ENCODE measurements at regions not wholly inside any gene's neighbourhood (a gene's known extent, or its start where the extent isn't known, plus 50 kb on each side); places are given as distances from the start of the nearest gene placed in this dataset.
"Not testable (repeated sequence)": the region's sequence is repeated elsewhere in the genome, so short reads cannot be mapped to it uniquely, and the experiment has no call there.

DNA sequence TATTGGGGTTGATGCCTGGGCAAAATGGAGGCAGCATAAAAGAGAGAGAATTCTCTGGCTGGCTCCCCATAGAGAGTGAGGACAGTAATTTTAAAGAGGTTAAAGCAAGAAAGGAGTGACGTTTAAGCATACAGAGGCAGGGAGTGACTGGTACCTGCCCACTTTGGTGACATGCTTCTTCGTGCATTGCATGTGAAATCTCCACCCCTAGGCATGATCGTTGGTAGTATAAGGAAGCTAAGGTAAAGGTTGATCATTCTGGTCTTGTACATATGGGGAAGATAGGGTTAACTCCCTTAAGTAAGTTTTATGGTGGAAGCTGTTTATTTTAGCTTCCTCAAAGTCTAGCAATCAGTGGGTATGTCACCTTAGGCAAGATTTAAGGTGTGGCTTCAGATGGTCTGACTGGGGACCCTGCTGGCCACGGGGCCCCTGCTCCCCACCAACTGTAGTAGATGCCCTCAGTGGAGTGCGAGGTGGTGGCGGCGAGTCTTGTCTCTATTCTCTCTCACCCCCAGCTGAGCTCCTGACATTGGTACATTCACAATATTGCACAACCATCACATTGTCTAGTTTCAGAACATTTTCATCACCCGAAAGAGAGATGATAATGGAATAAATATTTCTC, 797.5 kb upstream of the SPRY2 start:
- Histone ChIP-seq H3K27me3 (ENCODE audit: control insufficient read depth, insufficient read depth, low read length) (no peaks in the 10 kb centered on the region), H3K9me3 (ENCODE audit: control insufficient read depth, insufficient read depth, low read length) (no peaks in the 10 kb centered on the region), H3K4me1 (ENCODE audit: control insufficient read depth, insufficient read depth, low read length) (peaks cover 8% of the 10 kb centered on the region), H3K36me3 (ENCODE audit: control insufficient read depth, insufficient read depth, low read length) (no peaks in the 10 kb centered on the region), H3K9ac (ENCODE audit: low read depth, low read length) (no peak overlapping the region), H3K4me3 (ENCODE audit: low read depth, low read length) (no peak overlapping the region)

DNA sequence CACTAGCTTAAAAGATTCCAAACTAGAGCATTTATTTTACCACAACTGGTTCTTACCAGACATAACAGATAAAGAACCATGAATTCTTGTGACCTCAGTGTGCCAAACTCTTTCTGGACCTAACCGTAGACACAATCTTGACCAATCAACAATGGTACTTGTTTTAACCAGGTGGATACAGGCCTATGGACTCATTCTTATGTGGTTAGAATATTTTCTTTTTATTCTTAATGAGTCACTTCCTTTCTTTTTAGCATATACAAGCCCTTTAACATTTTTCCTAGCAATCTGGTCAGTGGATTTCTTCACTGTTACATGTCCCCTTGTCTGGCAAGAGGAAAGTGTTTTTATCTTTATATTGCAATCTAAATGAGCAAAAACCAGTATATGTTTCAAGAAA, 792.1 kb upstream of the SPRY2 start:
- no peaks in the 10 kb centered on the region for H3K36me3 ChIP-seq (ENCODE audit: control insufficient read depth, insufficient read depth, low read length)
- H3K9ac ChIP-seq (ENCODE audit: low read depth, low read length): no peak overlapping the region
- H3K27me3 ChIP-seq (ENCODE audit: control insufficient read depth, insufficient read depth, low read length): no peaks in the 10 kb centered on the region
- no peaks in the 10 kb centered on the region for H3K9me3 ChIP-seq (ENCODE audit: control insufficient read depth, insufficient read depth, low read length)
- no peak overlapping the region for H3K4me3 ChIP-seq (ENCODE audit: low read depth, low read length)
- H3K4me1 ChIP-seq (ENCODE audit: control insufficient read depth, insufficient read depth, low read length): no peaks in the 10 kb centered on the region

DNA sequence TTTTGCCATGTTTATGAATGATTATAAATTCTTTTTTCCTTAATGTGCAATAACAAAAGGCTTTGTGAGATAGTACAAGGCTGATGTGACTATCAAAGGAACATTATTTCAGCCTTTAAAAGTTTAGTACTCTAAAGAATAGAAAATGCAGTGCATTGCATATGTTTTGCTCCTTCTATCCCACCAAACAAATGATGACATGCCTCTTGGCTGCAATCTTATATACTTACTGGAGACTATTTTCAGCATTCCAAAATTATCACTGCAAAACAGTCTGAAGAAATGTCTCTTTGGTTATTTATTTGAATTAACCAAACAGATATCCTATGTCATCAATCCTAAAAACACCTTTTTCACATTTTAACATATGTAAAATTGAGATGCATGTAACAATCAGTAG, 776.5 kb upstream of the SPRY2 start:
- Histone ChIP-seq H3K9me3 (ENCODE audit: control insufficient read depth, insufficient read depth, low read length) (no peaks in the 10 kb centered on the region), H3K4me1 (ENCODE audit: control insufficient read depth, insufficient read depth, low read length) (no peaks in the 10 kb centered on the region), H3K27me3 (ENCODE audit: control insufficient read depth, insufficient read depth, low read length) (no peaks in the 10 kb centered on the region), H3K9ac (ENCODE audit: low read depth, low read length) (no peak overlapping the region), H3K36me3 (ENCODE audit: control insufficient read depth, insufficient read depth, low read length) (no peaks in the 10 kb centered on the region), H3K4me3 (ENCODE audit: low read depth, low read length) (no peak overlapping the region)

DNA sequence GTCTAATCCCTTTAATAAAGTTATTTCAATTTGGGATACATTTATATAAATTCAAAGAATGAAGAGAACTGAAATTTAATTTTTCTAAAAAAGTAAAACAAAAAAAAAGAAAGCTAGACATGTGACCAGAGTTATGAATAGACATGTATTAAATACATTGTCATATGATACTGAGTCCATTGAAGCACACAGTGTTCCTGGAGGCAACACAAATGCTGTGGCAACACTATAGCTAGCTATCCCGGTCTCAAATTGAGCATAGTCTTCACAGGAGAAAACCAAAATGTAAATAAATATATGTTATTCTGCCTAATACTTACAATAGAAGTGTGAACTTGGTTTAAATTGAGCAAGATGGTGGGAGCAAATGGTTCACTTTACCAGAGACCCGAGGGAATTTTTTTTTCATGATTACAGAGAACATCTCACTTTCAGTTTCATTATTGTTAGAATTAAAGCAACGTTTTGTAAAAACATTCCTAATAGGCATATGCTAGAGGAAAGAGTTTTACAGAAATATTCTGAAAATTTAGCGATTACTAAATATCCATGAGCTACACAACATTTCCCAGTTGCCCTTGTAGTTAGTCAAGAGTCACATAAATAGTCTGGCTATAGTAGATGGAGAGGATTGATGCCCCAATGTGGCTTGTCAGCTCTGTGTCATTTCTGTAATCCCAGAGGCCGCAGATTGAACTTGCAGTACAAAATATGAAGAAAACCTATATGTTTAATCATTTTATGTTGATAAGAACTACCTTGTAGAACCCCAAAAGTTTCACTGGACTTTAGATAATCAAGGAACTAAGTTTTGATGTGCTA, 775.7 kb upstream of the SPRY2 start:
- Histone ChIP-seq H3K4me1 (ENCODE audit: control insufficient read depth, insufficient read depth, low read length) (no peaks in the 10 kb centered on the region), H3K4me3 (ENCODE audit: low read depth, low read length) (no peak overlapping the region), H3K27me3 (ENCODE audit: control insufficient read depth, insufficient read depth, low read length) (no peaks in the 10 kb centered on the region), H3K9me3 (ENCODE audit: control insufficient read depth, insufficient read depth, low read length) (no peaks in the 10 kb centered on the region), H3K9ac (ENCODE audit: low read depth, low read length) (no peak overlapping the region), H3K36me3 (ENCODE audit: control insufficient read depth, insufficient read depth, low read length) (no peaks in the 10 kb centered on the region)

DNA sequence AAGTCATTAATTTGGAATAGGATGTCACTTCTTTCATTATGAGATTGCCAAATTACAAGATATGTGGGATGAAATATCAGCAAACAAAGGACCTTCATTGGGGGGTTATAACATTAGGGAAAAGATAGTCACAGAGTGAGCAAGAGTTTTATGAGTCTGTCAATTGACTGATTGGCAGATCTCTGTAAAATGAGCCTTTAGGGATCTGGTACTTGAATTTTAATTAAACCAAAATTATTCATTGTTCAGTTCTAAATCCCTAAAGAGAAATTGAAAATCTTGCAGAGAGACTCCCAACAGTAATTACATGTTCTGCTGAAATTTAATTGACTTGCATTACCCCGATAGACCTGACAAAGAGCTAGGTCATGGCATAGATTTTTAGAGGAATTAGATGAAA, 768.1 kb upstream of the SPRY2 start:
- H3K9me3 ChIP-seq (ENCODE audit: control insufficient read depth, insufficient read depth, low read length): no peaks in the 10 kb centered on the region
- H3K4me1 ChIP-seq (ENCODE audit: control insufficient read depth, insufficient read depth, low read length): no peaks in the 10 kb centered on the region
- no peak overlapping the region for H3K4me3 ChIP-seq (ENCODE audit: low read depth, low read length)
- no peak overlapping the region for H3K9ac ChIP-seq (ENCODE audit: low read depth, low read length)
- H3K36me3 ChIP-seq (ENCODE audit: control insufficient read depth, insufficient read depth, low read length): no peaks in the 10 kb centered on the region
- no peaks in the 10 kb centered on the region for H3K27me3 ChIP-seq (ENCODE audit: control insufficient read depth, insufficient read depth, low read length)

DNA sequence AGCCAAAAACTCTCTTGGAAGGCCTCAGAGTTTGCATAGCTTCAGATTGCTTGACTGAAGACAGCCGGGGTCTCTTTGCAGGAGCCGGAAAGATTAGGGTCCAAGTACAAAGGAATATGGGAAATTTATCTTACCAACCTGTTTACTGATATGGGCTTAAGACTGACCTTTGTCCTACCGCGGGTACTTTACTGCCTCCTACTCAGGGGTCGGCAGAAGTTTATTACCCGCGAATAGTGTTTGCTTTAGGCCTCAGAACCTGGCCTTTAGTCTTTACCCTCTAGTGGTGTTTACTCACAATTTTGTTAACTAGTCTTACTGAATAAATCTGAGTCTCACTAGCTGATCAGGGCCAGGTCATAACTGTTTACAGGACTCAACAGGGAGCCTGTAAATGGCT, 765.4 kb upstream of the SPRY2 start:
- H3K27me3 ChIP-seq (ENCODE audit: control insufficient read depth, insufficient read depth, low read length): no peaks in the 10 kb centered on the region
- no peaks in the 10 kb centered on the region for H3K4me1 ChIP-seq (ENCODE audit: control insufficient read depth, insufficient read depth, low read length)
- H3K36me3 ChIP-seq (ENCODE audit: control insufficient read depth, insufficient read depth, low read length): no peaks in the 10 kb centered on the region
- no peak overlapping the region for H3K9ac ChIP-seq (ENCODE audit: low read depth, low read length)
- no peaks in the 10 kb centered on the region for H3K9me3 ChIP-seq (ENCODE audit: control insufficient read depth, insufficient read depth, low read length)
- H3K4me3 ChIP-seq (ENCODE audit: low read depth, low read length): no peak overlapping the region

DNA sequence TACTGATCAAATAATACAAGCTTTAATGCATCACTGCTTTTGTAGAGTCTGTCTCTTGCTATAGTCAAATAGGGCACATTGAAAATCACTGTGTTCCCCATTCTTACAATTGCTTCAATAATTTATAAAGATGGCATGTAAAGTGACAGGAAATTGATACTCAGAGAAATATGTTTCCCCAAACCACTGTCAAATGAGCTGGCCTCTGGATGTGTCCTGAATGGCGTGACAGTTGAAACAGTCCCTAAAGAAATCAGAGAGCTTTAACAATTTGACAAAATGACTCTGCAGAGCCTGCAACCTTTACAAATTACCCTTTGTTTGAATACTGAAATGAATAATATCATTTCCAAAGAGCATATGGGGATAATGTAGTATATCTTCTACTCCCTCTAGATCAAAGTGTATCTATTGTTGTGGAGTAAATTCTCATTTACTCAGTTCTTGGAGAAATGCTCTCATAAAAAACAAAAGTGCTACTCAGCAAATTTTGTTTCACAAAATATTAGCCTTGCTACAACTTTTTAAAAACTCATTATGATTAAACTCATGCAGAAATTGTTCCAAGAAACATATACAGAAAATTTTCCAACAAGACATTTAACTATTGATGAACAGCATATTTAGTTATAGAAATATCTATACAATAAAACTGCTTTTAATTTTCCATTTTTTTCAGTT, 763.2 kb upstream of the SPRY2 start:
- no peaks in the 10 kb centered on the region for H3K4me1 ChIP-seq (ENCODE audit: control insufficient read depth, insufficient read depth, low read length)
- no peaks in the 10 kb centered on the region for H3K27me3 ChIP-seq (ENCODE audit: control insufficient read depth, insufficient read depth, low read length)
- no peaks in the 10 kb centered on the region for H3K9me3 ChIP-seq (ENCODE audit: control insufficient read depth, insufficient read depth, low read length)
- H3K36me3 ChIP-seq (ENCODE audit: control insufficient read depth, insufficient read depth, low read length): no peaks in the 10 kb centered on the region
- no peak overlapping the region for H3K9ac ChIP-seq (ENCODE audit: low read depth, low read length)
- no peak overlapping the region for H3K4me3 ChIP-seq (ENCODE audit: low read depth, low read length)

DNA sequence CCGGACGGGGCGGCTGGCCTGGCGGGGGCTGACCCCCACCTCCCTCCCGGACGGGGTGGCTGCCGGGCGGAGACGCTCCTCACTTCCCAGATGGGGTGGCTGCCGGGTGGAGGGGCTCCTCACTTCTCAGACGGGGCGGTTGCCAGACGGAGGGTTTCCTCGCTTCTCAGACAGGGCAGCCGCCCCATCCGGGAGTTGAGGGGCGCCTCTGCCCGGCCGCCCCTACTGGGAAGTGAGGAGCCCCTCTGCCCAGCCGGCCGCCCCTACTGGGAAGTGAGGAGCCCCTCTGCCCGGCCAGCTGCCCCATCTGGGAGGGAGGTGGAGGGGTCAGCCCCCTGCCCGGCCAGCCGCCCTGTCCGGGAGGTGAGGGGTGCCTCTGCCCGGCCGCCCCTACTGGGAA, 761.1 kb upstream of the SPRY2 start:
- not testable (repeated sequence) for H3K36me3 ChIP-seq (ENCODE audit: control insufficient read depth, insufficient read depth, low read length); H3K27me3 ChIP-seq (ENCODE audit: control insufficient read depth, insufficient read depth, low read length); H3K9me3 ChIP-seq (ENCODE audit: control insufficient read depth, insufficient read depth, low read length); H3K4me1 ChIP-seq (ENCODE audit: control insufficient read depth, insufficient read depth, low read length); H3K9ac ChIP-seq (ENCODE audit: low read depth, low read length); H3K4me3 ChIP-seq (ENCODE audit: low read depth, low read length)

DNA sequence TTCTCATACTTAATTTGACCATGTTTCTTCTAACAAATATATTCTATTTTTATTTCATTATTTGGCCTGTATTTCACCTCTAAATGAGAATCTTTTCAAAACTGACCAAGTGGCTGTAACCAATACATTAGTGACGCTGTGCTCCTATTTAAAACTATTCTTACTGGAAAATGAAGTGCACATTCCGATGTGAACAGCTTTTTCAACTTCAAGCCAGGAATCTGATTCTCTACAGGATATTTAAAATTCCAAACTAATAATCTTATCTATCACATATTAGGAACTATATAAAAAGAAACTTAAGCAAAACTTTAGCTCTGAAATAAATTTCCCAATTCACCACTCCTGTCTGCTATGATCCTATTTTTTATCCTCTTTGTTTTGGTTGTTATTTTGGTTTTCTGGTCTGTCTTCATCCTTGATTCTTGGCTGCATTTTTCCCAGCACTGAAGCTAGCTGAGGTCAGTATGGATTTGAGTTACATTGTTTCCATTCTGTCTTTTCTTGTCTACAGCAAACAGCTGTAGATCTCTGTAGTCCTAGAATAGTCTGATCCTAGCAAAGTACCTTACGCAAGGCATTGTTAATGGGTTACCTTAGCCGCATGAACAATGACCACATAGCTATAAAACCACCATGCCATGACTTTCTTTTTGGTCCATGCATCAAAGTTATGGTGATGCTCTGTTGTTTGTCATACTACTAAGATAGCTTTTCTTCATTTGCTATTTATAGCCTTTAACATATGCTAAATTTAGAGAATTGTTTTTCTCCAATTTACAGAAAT, 748.6 kb upstream of the SPRY2 start:
- Histone ChIP-seq H3K27me3 (ENCODE audit: control insufficient read depth, insufficient read depth, low read length) (no peaks in the 10 kb centered on the region), H3K9ac (ENCODE audit: low read depth, low read length) (no peak overlapping the region), H3K36me3 (ENCODE audit: control insufficient read depth, insufficient read depth, low read length) (no peaks in the 10 kb centered on the region), H3K9me3 (ENCODE audit: control insufficient read depth, insufficient read depth, low read length) (no peaks in the 10 kb centered on the region), H3K4me1 (ENCODE audit: control insufficient read depth, insufficient read depth, low read length) (no peaks in the 10 kb centered on the region), H3K4me3 (ENCODE audit: low read depth, low read length) (no peak overlapping the region)

DNA sequence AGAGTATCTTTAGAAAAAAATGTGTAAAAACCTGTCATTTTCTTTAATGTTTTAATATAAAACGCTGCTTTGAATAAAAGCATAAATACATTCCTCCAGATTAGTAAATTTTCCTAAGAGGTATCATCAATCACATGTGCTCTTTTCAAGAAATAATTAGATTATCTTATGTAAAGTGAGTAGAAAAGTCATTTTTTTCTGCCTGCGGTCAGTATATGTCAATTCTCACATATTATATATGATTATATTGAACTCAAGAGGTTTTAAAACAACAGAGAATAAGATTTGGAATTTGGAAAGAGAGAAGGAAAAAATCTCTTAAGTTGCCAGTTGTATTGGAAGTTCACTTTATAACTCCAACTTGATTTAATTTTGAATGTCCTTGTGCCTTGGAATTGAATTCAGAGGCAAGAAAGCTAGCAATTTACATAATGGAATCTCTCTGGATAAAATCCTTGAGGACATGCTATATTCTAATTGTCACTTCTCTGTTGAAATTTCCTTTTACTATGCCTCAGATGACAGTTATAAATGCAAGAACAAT, 740.1 kb upstream of the SPRY2 start:
- no peak overlapping the region for H3K4me3 ChIP-seq (ENCODE audit: low read depth, low read length)
- H3K9me3 ChIP-seq (ENCODE audit: control insufficient read depth, insufficient read depth, low read length): no peaks in the 10 kb centered on the region
- no peaks in the 10 kb centered on the region for H3K36me3 ChIP-seq (ENCODE audit: control insufficient read depth, insufficient read depth, low read length)
- no peak overlapping the region for H3K9ac ChIP-seq (ENCODE audit: low read depth, low read length)
- no peaks in the 10 kb centered on the region for H3K27me3 ChIP-seq (ENCODE audit: control insufficient read depth, insufficient read depth, low read length)
- no peaks in the 10 kb centered on the region for H3K4me1 ChIP-seq (ENCODE audit: control insufficient read depth, insufficient read depth, low read length)

DNA sequence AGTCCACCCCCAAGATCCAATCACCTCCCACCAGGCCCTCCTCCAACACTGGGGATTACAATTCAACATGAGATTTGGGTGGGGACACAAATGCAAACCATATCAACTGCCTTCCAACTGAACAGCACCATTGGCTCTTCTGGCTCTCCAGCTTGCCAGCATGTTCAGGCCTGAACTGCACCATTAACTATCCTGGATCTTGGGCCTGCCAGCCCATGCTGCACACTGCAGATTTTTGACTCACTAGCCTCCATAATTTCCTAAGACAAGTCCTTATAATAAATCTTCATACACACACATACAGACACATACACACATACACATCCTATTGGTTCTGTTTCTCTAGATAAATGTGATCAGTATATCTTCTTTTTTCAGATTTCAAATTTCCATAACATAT, 737.1 kb upstream of the SPRY2 start:
- no peaks in the 10 kb centered on the region for H3K4me1 ChIP-seq (ENCODE audit: control insufficient read depth, insufficient read depth, low read length)
- H3K36me3 ChIP-seq (ENCODE audit: control insufficient read depth, insufficient read depth, low read length): no peaks in the 10 kb centered on the region
- no peaks in the 10 kb centered on the region for H3K27me3 ChIP-seq (ENCODE audit: control insufficient read depth, insufficient read depth, low read length)
- no peak overlapping the region for H3K4me3 ChIP-seq (ENCODE audit: low read depth, low read length)
- H3K9me3 ChIP-seq (ENCODE audit: control insufficient read depth, insufficient read depth, low read length): no peaks in the 10 kb centered on the region
- H3K9ac ChIP-seq (ENCODE audit: low read depth, low read length): no peak overlapping the region
